ENCODE measurements at regions not wholly inside any gene's neighbourhood (a gene's known extent, or its start where the extent isn't known, plus 50 kb on each side); places are given as distances from the start of the nearest gene placed in this dataset.
"Not testable (repeated sequence)": the region's sequence is repeated elsewhere in the genome, so short reads cannot be mapped to it uniquely, and the experiment has no call there.

DNA sequence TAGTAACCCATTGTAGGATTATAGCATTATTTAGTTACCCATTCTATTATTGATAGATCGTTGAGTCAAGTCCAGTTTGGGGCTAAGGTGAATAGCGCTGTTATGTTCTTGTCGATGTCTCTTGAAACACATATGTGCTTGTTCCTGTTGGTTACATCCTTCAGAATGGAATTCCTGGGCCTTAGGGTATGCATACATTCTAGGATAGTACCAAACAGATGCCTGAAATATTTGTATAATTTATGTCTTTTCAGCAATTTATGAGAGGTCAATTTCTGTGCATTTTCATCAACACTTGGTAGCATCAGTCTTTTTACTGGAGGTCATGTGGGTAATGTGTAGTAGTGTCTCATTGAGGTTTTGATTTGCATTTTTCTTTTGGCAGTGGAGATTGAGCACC lies 78.9 kb upstream of the ADORA2B start:
- H3K27ac ChIP-seq; in situ Hi-C loops (cut with MboI; ENCODE audit: low pct_unique_long_range_greater_than_20kb in 2 of 9, low sequenced_read_pairs in 9 of 9, unreplicated experiment in 9 of 9); H3K4me1 ChIP-seq (replicated peaks in 1 of 2); H3K4me3 ChIP-seq: not testable (repeated sequence)
- ATAC-seq (replicated peaks in 6 of 8), result peak in 3 of 8 experiments; percentile 54 to 92 (median 76)
- no CpG with 5 or more reads among the region's 3 CpGs for WGBS, 10 experiments

DNA sequence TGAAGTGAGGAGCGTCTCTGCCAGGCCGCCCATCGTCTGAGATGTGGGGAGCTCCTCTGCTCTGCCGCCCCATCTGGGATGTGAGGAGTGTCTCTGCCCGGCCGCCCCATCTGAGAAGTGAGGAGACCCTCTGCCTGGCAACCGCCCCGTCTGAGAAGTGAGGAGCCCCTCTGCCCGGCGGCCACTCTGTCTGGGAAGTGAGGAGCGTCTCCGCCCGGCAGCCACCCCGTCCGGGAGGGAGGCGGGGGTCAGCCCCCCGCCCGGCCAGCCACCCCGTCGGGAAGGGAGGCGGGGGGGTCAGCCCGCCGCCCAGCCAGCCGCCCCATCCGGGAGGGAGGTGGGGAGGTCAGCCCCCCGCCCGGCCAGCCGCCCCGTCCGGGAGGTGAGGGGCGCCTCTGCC lies 77.6 kb upstream of the ADORA2B start:
- H3K4me3 ChIP-seq; ATAC-seq (replicated peaks in 6 of 8); H3K27ac ChIP-seq; in situ Hi-C loops (cut with MboI; ENCODE audit: low pct_unique_long_range_greater_than_20kb in 2 of 9, low sequenced_read_pairs in 9 of 9, unreplicated experiment in 9 of 9); H3K4me1 ChIP-seq (replicated peaks in 1 of 2): not testable (repeated sequence)
- no CpG with 5 or more reads among the region's 31 CpGs for WGBS, 10 experiments

GRCh38 chr17:15869868-15870267 lies 75.1 kb upstream of the ADORA2B start:
- WGBS, 10 experiments, result no CpG with 5 or more reads among the region's 2 CpGs
- peak in 3 of 8 experiments; percentile 55 to 83 (median 71) for ATAC-seq (replicated peaks in 6 of 8)
- in situ Hi-C loops (cut with MboI; ENCODE audit: low pct_unique_long_range_greater_than_20kb in 2 of 9, low sequenced_read_pairs in 9 of 9, unreplicated experiment in 9 of 9); H3K4me1 ChIP-seq (replicated peaks in 1 of 2); H3K4me3 ChIP-seq; H3K27ac ChIP-seq: not testable (repeated sequence)

DNA sequence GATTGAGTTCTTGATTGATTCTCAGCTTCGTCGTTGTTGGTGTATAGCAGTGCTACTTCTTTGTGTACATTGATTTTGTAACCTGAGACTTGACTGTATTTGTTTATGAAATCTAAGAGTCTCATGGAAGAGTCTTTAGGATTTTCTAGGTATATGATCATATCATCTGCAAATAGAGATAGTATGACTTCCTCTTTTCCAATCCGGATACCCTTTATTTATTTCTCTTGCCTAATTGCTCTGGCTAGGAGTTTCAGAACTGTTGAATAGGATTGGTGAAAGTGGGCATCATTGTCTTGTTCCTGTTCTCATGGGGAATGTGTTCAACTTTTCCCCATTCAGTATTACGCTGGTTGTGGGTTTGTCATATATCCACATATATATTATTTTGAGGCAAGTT lies 72.3 kb upstream of the ADORA2B start:
- H3K27ac ChIP-seq; H3K4me3 ChIP-seq; ATAC-seq (replicated peaks in 6 of 8); H3K4me1 ChIP-seq (replicated peaks in 1 of 2); in situ Hi-C loops (cut with MboI; ENCODE audit: low pct_unique_long_range_greater_than_20kb in 2 of 9, low sequenced_read_pairs in 9 of 9, unreplicated experiment in 9 of 9): not testable (repeated sequence)
- 60 to 100% (median 91%) methylated on average over 1 to 4 of the region's 4 CpGs; no CpG with 5 or more reads in 2 of the 10 experiments for WGBS, 10 experiments

DNA sequence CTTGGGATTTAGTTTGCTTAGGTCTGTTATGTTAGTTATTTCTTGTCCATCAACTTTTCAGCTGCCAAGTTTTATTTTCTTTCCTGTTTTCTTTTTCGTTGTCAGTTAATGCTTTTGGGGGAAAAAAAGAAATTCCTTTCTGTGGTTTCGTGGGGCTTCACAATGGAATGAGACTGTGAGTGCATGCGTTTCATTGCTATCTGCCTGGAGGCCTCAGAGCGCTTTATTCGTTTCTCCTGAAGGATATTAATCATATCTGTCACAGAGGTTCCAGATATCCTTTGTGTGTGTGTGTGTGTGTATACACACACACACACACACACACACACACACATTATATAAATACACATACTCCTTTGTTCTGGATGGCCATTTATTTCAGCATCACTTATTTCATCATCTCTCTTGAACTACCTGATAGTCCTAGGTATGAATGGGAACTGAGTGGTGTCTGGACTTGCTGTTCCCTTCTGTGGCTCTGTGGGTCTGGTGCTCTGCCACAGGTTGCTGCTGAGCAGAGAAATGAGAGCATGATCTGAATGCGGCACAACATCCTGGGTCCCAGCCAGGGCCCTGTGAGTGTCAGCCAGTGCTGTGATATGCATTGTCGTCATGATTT lies 66.9 kb upstream of the ADORA2B start:
- 0 to 90% (median 51%) methylated on average over 1 to 6 of the region's 7 CpGs; no CpG with 5 or more reads in 3 of the 10 experiments for WGBS, 10 experiments
- H3K27ac ChIP-seq; H3K4me1 ChIP-seq (replicated peaks in 1 of 2); H3K4me3 ChIP-seq; in situ Hi-C loops (cut with MboI; ENCODE audit: low pct_unique_long_range_greater_than_20kb in 2 of 9, low sequenced_read_pairs in 9 of 9, unreplicated experiment in 9 of 9): not testable (repeated sequence)
- peak in 2 of 8 experiments; percentile 54 to 83 for ATAC-seq (replicated peaks in 6 of 8)

- 20 to 90% (median 64%) methylated on average over 1 to 5 of the region's 8 CpGs for WGBS, 10 experiments
- no peak overlapping the region for H3K4me3 ChIP-seq
Measured at GRCh38 chr17:15882058-15882720, 62.7 kb upstream of the ADORA2B start.

DNA sequence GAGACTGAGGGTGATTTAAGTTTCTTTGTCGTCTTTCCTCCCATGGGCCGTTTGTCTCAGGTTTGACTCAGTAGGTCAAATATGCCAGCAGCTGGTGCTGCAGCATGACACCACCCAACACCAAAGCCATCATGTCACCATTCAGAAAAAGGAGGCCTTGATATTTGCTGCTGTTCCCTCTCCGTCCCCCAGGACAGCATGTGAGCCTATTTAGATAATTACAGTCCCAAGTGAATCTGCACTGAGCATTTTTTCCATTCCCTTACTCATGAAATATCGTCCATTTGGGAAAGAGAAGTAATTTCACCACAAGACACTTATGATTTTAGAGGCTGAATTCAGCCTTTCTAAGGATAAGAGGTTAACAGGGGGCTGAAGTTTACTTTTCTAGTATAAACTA lies 62.2 kb upstream of the ADORA2B start:
- in situ Hi-C loops (cut with MboI; ENCODE audit: low pct_unique_long_range_greater_than_20kb in 2 of 9, low sequenced_read_pairs in 9 of 9, unreplicated experiment in 9 of 9), result no loop called here
- WGBS, 10 experiments, result 55 to 92% (median 67%) methylated on average over 1 to 4 of the region's 4 CpGs; no CpG with 5 or more reads in 1 of the 10 experiments
- no peaks in the 10 kb centered on the region for H3K4me1 ChIP-seq (replicated peaks in 1 of 2)
- H3K4me3 ChIP-seq, result no peak overlapping the region
- H3K27ac ChIP-seq, result no peak overlapping the region
- ATAC-seq (replicated peaks in 6 of 8), result peak in 1 of 8 experiments; percentile 32

More at GRCh38 chr17:15882058-15882720, 62.7 kb upstream of the ADORA2B start:
- no peak overlapping the region for H3K27ac ChIP-seq
- H3K4me1 ChIP-seq (replicated peaks in 1 of 2), result no peaks in the 10 kb centered on the region
- no peak for ATAC-seq (replicated peaks in 6 of 8)
- in situ Hi-C loops (cut with MboI; ENCODE audit: low pct_unique_long_range_greater_than_20kb in 2 of 9, low sequenced_read_pairs in 9 of 9, unreplicated experiment in 9 of 9), result no loop called here

- no peaks in the 10 kb centered on the region for H3K4me1 ChIP-seq (replicated peaks in 1 of 2)
- H3K27ac ChIP-seq, result no peak overlapping the region
- 20 to 81% (median 39%) methylated on average over 1 to 7 of the region's 8 CpGs; no CpG with 5 or more reads in 6 of the 10 experiments for WGBS, 10 experiments
- no peak overlapping the region for H3K4me3 ChIP-seq
- in situ Hi-C loops (cut with MboI; ENCODE audit: low pct_unique_long_range_greater_than_20kb in 2 of 9, low sequenced_read_pairs in 9 of 9, unreplicated experiment in 9 of 9), result no loop called here
- ATAC-seq (replicated peaks in 6 of 8), result peak in 5 of 8 experiments; percentile 30 to 83 (median 72)
Measured at GRCh38 chr17:15883617-15884111, 61.3 kb upstream of the ADORA2B start.

DNA sequence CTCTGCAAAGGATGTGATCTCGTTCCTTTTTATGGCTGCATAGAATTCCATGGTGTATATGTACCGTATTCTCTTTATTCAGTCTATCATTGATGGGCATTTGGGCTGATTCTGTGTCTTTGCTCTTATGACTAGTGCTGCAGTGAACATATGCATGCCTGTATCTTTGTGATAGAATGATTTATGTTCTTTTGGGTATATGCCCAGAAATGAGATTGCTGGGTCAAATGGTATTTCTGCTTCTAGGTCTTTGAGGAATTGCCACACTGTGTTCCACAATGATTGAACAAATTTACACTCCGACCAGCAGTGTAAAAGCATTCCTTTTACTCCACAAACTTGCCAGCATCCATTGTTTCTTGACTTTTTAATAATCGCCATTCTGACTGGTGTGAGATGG lies 60.2 kb upstream of the ADORA2B start:
- no peaks in the 10 kb centered on the region for H3K4me1 ChIP-seq (replicated peaks in 1 of 2)
- WGBS, 10 experiments, result 49 to 96% (median 91%) methylated on average over 1 to 4 of the region's 4 CpGs; no CpG with 5 or more reads in 1 of the 10 experiments
- H3K4me3 ChIP-seq, result no peak overlapping the region
- H3K27ac ChIP-seq, result no peak overlapping the region
- ATAC-seq (replicated peaks in 6 of 8), result peak in 1 of 8 experiments; percentile 44
- in situ Hi-C loops (cut with MboI; ENCODE audit: low pct_unique_long_range_greater_than_20kb in 2 of 9, low sequenced_read_pairs in 9 of 9, unreplicated experiment in 9 of 9), result no loop called here

DNA sequence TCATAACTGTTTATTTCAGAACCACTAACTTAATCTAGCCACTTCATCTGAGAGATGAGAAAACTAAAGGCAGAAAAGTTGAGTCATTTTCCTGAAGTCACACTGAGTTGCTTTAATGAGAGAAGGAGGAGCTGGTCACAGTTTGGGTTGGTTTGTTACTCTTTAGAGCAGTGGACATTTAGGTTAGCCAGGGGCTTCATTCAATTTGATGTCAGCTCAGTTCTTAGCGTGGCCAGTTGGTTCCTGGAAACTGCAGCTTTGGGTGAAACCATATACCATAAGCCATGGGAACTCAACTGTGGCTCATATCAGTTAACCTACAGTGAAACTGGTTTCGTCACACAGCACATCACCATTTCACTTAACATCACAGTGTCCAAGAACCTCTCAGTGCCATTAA lies 59.2 kb upstream of the ADORA2B start:
- H3K27ac ChIP-seq, result no peak overlapping the region
- WGBS, 10 experiments, result 33 to 100% (median 81%) methylated on average over 1 to 2 of the region's 2 CpGs; no CpG with 5 or more reads in 3 of the 10 experiments
- no peaks in the 10 kb centered on the region for H3K4me1 ChIP-seq (replicated peaks in 1 of 2)
- in situ Hi-C loops (cut with MboI; ENCODE audit: low pct_unique_long_range_greater_than_20kb in 2 of 9, low sequenced_read_pairs in 9 of 9, unreplicated experiment in 9 of 9), result no loop called here
- no peak for ATAC-seq (replicated peaks in 6 of 8)
- no peak overlapping the region for H3K4me3 ChIP-seq

DNA sequence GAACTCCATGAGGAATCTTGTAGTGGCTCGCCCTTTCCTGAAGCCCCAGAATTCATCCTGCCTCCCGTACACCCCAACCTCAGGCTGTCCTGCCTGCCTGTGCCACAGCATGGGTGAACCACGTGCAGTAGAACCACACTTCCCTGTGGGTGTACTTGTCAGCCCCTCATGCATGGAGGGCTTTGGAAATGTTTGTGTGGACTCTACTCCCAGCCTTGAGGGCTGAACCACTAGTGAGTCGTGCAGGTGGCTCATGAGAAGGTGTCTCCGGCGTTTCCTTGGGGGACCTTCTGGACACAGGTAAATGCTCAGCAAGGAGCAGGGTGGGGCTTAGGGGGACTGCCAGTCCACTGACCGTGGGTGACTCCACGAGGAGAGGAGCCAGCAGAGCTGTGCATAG lies 58.7 kb upstream of the ADORA2B start:
- no peak for ATAC-seq (replicated peaks in 6 of 8)
- no peak overlapping the region for H3K4me3 ChIP-seq
- whole genome bisulfite sequencing, 10 experiments, result 80% methylated on average over 1 of the region's 8 CpGs; no CpG with 5 or more reads in 7 of the 10 experiments
- no peaks in the 10 kb centered on the region for H3K4me1 ChIP-seq (replicated peaks in 1 of 2)
- in situ Hi-C loops (cut with MboI; ENCODE audit: low pct_unique_long_range_greater_than_20kb in 2 of 9, low sequenced_read_pairs in 9 of 9, unreplicated experiment in 9 of 9), result no loop called here
- H3K27ac ChIP-seq, result no peak overlapping the region

- no peak for ATAC-seq (replicated peaks in 6 of 8)
- in situ Hi-C loops (cut with MboI; ENCODE audit: low pct_unique_long_range_greater_than_20kb in 2 of 9, low sequenced_read_pairs in 9 of 9, unreplicated experiment in 9 of 9), result no loop called here
- no peaks in the 10 kb centered on the region for H3K4me1 ChIP-seq (replicated peaks in 1 of 2)
- H3K4me3 ChIP-seq, result no peak overlapping the region
- no peak overlapping the region for H3K27ac ChIP-seq
- WGBS, 10 experiments, result 10 to 100% (median 100%) methylated on average over 1 to 2 of the region's 7 CpGs; no CpG with 5 or more reads in 7 of the 10 experiments
Measured at GRCh38 chr17:15886804-15887203, 58.1 kb upstream of the ADORA2B start.

- ATAC-seq (replicated peaks in 6 of 8), result no peak
- peaks cover 0 to 7% of the 10 kb centered on the region in 2 donors for H3K4me1 ChIP-seq (replicated peaks in 1 of 2)
- WGBS, 10 experiments, result 90 to 100% methylated on average over 1 to 2 of the region's 2 CpGs; no CpG with 5 or more reads in 8 of the 10 experiments
- no peak overlapping the region for H3K27ac ChIP-seq
- no peak overlapping the region for H3K4me3 ChIP-seq
- in situ Hi-C loops (cut with MboI; ENCODE audit: low pct_unique_long_range_greater_than_20kb in 2 of 9, low sequenced_read_pairs in 9 of 9, unreplicated experiment in 9 of 9), result no loop called here
Measured at GRCh38 chr17:15888436-15888835, 56.5 kb upstream of the ADORA2B start.
